ENCODE measurements at regions not wholly inside any gene's neighbourhood (a gene's known extent, or its start where the extent isn't known, plus 50 kb on each side); places are given as distances from the start of the nearest gene placed in this dataset.
"Not testable (repeated sequence)": the region's sequence is repeated elsewhere in the genome, so short reads cannot be mapped to it uniquely, and the experiment has no call there.

DNA sequence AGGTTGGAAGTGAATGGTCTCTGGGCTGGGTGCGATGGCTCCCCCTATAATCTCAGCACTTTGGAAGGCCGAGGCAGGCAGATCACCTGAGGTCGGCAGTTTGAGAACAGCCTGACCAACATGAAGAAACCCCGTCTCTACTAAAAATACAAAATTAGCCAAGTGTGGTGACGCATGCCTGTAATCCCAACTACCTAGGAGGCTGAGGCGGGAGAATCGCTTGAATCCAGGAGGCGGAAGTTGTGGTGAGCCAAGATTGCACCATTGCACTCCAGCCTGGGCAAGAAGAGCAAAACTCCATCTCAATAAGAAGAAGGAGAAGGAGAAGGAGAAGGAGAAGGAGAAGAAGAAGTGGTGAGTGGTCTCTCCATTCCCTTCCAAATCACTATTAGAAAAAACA is 434.0 kb downstream of the CD83 start:
- not testable (repeated sequence) for H3K4me3 Mint-ChIP-seq; H3K36me3 Mint-ChIP-seq (ENCODE audit: low read depth); DNase-seq (ENCODE audit: low spot score); H3K27me3 Mint-ChIP-seq (ENCODE audit: low read depth); H3K27ac Mint-ChIP-seq; H3K9me3 Mint-ChIP-seq; H3K4me1 Mint-ChIP-seq (ENCODE audit: low read depth)

GRCh38 chr6:14552891-14553290 is 435.3 kb downstream of the CD83 start:
- Mint-ChIP-seq H3K36me3 (ENCODE audit: low read depth) (no peaks in the 10 kb centered on the region), H3K4me1 (ENCODE audit: low read depth) (no peaks in the 10 kb centered on the region), H3K27ac (no peak overlapping the region), H3K27me3 (ENCODE audit: low read depth) (no peaks in the 10 kb centered on the region), H3K4me3 (no peak overlapping the region), H3K9me3 (no peaks in the 10 kb centered on the region)
- no peak for DNase-seq (ENCODE audit: low spot score)

DNA sequence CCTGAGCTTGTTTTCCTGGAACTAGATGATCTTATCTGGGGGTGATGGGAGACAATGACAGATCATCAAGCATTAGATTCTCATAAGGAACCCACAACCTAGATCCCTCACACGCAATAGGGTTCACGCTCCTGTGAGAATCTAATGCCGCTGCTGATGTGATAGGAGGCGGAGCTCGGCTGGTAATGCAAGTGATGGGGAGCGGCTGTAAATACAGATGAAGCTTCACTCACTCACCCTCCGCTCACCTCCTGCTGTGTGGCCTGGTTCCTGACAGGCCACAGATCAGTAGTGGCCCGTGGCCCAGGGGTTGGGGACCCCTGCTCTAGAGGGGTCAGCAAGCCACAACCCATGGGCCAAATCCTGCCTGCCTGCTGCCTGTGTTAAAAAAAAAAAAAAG is 435.9 kb downstream of the CD83 start:
- no peaks in the 10 kb centered on the region for H3K9me3 Mint-ChIP-seq

DNA sequence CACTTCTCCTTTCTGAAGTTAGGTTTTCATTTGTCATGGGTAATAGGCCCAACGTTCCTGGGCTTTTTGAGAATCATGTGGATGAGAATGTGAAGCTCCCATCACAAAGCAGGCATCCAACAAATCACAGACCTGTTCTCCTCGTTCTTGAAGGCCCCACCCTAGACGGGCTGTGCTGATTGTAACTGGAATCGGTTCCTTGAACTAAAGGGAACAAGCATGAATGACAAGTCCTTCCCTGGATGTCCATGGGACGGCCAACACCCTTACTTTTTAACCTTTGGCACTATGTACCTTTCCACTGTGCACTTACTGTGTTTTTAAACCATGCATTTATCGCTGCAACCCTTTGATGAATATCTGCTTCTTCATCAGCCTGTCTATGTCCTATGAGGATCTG is 438.2 kb downstream of the CD83 start:
- no peak for DNase-seq (ENCODE audit: low spot score)
- H3K27me3 Mint-ChIP-seq (ENCODE audit: low read depth): no peaks in the 10 kb centered on the region
- no peak overlapping the region for H3K27ac Mint-ChIP-seq
- peaks cover 1% of the 10 kb centered on the region for H3K36me3 Mint-ChIP-seq (ENCODE audit: low read depth)
- H3K9me3 Mint-ChIP-seq: peaks cover 4% of the 10 kb centered on the region
- H3K4me1 Mint-ChIP-seq (ENCODE audit: low read depth): no peaks in the 10 kb centered on the region
- H3K4me3 Mint-ChIP-seq: no peak overlapping the region

More for the DNA sequence above, 435.9 kb downstream of the CD83 start:
- Mint-ChIP-seq H3K27ac (no peak overlapping the region), H3K27me3 (ENCODE audit: low read depth) (no peaks in the 10 kb centered on the region), H3K4me3 (no peak overlapping the region), H3K4me1 (ENCODE audit: low read depth) (no peaks in the 10 kb centered on the region), H3K36me3 (ENCODE audit: low read depth) (no peaks in the 10 kb centered on the region)
- DNase-seq (ENCODE audit: low spot score): no peak

- H3K4me1 Mint-ChIP-seq (ENCODE audit: low read depth): no peaks in the 10 kb centered on the region
- H3K27ac Mint-ChIP-seq: no peak overlapping the region
- no peak for DNase-seq (ENCODE audit: low spot score)
- H3K36me3 Mint-ChIP-seq (ENCODE audit: low read depth): peaks cover 4% of the 10 kb centered on the region
- H3K9me3 Mint-ChIP-seq: peaks cover 22% of the 10 kb centered on the region
- H3K27me3 Mint-ChIP-seq (ENCODE audit: low read depth): no peaks in the 10 kb centered on the region
- H3K4me3 Mint-ChIP-seq: no peak overlapping the region
Measured at GRCh38 chr6:14559746-14560536, 442.4 kb downstream of the CD83 start.

- not testable (repeated sequence) for H3K27me3 Mint-ChIP-seq (ENCODE audit: low read depth); H3K4me1 Mint-ChIP-seq (ENCODE audit: low read depth); DNase-seq (ENCODE audit: low spot score); H3K4me3 Mint-ChIP-seq; H3K36me3 Mint-ChIP-seq (ENCODE audit: low read depth); H3K27ac Mint-ChIP-seq
- peaks cover 22% of the 10 kb centered on the region for H3K9me3 Mint-ChIP-seq
Measured at GRCh38 chr6:14561563-14561962, 444.0 kb downstream of the CD83 start.

DNA sequence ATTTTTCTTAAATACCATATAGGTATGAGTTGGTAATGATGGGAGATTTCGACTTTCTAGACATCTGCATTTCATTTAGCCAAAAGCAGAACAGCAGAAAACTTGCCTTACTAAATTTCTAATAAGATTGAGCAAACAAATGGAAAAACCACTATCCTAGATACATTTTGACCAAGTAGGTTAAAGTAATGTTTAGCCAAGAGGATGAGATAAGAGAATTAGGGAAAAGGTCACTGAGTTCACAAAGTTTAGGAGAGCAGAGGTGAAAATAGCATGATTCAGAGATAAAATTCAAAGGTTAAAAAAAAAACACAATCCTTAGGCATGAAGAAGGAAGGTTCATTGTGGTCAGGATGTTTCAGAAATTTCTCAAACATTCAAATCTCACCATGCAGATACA is 450.3 kb downstream of the CD83 start:
- no peak overlapping the region for H3K4me3 Mint-ChIP-seq
- H3K36me3 Mint-ChIP-seq (ENCODE audit: low read depth): peaks cover 5% of the 10 kb centered on the region
- H3K4me1 Mint-ChIP-seq (ENCODE audit: low read depth): peaks cover 3% of the 10 kb centered on the region
- DNase-seq (ENCODE audit: low spot score): no peak
- peaks cover 20% of the 10 kb centered on the region for H3K9me3 Mint-ChIP-seq
- H3K27me3 Mint-ChIP-seq (ENCODE audit: low read depth): no peaks in the 10 kb centered on the region
- no peak overlapping the region for H3K27ac Mint-ChIP-seq

DNA sequence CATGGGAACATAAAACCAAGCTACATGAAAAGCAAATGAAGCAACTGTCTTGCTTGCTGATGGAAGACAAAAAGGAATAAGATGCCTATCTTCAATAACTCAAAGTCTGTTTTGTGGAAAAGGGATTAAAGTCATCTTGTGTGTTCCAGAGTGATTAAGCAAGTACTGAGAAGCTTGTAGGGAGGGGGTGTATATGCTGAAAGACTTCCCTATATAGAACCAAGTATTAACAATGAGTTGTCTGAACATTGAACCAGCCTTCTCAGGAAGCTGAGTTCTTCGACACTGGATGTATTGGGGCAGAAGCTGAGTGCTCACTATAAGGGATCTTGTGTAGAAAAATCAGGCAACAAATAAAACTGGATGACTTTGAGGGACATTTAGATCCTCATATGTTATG is 451.8 kb downstream of the CD83 start:
- no peak for DNase-seq (ENCODE audit: low spot score)
- Mint-ChIP-seq H3K27me3 (ENCODE audit: low read depth) (no peaks in the 10 kb centered on the region), H3K36me3 (ENCODE audit: low read depth) (peaks cover 3% of the 10 kb centered on the region), H3K27ac (no peak overlapping the region), H3K9me3 (peaks cover 14% of the 10 kb centered on the region), H3K4me1 (ENCODE audit: low read depth) (peaks cover 6% of the 10 kb centered on the region), H3K4me3 (no peak overlapping the region)

DNA sequence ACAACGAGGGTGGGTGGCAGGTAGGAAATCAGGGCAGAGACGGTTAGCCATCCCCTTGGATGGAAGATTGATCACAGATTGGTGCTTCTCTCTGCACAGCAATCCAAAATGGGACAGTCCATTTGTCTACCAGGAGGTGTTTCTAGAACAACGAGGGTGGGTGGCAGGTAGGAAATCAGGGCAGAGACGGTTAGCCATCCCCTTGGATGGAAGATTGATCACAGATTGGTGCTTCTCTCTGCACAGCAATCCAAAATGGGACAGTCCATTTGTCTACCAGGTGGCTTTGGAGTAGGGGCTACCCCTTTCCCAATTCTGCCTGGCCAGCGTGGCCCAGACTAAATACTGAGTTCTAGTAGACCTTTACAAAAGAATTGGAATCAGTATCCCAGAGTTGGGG is 452.3 kb downstream of the CD83 start:
- not testable (repeated sequence) for H3K9me3 Mint-ChIP-seq; DNase-seq (ENCODE audit: low spot score); H3K27ac Mint-ChIP-seq; H3K4me3 Mint-ChIP-seq; H3K27me3 Mint-ChIP-seq (ENCODE audit: low read depth); H3K36me3 Mint-ChIP-seq (ENCODE audit: low read depth); H3K4me1 Mint-ChIP-seq (ENCODE audit: low read depth)

DNA sequence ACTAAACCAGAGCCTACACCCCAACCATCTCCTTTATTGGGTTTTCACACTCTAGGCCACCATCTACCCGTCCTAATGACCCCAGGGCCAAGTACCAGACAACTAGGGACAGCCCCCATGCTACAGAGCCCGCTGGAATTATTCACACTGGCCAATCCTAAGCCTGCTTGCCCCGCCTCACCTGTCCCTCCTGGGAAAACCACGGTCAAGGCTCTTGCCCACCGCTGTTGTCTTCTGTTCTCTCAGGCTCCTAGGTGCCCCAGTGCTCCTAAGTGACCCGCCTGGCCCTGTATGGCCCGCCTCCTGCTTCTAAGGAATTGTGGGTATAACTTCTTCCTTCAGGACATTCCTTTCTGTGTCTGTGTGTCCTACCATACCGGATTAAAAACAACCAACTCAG is 453.4 kb downstream of the CD83 start:
- no peak overlapping the region for H3K4me3 Mint-ChIP-seq
- H3K36me3 Mint-ChIP-seq (ENCODE audit: low read depth): peaks cover 3% of the 10 kb centered on the region
- H3K9me3 Mint-ChIP-seq: peaks cover 10% of the 10 kb centered on the region
- DNase-seq (ENCODE audit: low spot score): no peak
- no peak overlapping the region for H3K27ac Mint-ChIP-seq
- H3K4me1 Mint-ChIP-seq (ENCODE audit: low read depth): peaks cover 7% of the 10 kb centered on the region
- no peaks in the 10 kb centered on the region for H3K27me3 Mint-ChIP-seq (ENCODE audit: low read depth)

DNA sequence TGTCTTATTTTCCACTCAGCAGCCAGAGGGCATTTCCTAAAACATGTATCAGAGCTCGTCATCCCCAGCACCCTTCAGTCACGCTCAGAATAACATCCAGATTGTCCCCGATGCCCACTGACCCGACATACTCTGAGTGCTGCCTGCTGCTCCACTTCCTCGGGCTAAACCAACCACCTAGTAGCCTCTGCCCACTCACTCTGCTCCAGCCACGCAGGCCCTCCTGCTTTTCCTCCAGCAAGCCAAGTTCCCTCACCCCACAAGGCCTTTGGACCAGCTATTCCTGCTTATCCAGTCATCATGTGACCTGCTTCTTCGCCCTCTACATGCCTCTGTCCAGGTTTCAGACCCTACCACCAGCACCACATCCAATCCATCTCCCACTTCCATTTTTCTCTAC is 454.2 kb downstream of the CD83 start:
- Mint-ChIP-seq H3K27me3 (ENCODE audit: low read depth) (no peaks in the 10 kb centered on the region), H3K9me3 (peaks cover 17% of the 10 kb centered on the region), H3K4me1 (ENCODE audit: low read depth) (peaks cover 7% of the 10 kb centered on the region), H3K36me3 (ENCODE audit: low read depth) (peaks cover 3% of the 10 kb centered on the region), H3K4me3 (no peak overlapping the region), H3K27ac (no peak overlapping the region)
- no peak for DNase-seq (ENCODE audit: low spot score)

GRCh38 chr6:14573267-14573666 is 455.7 kb downstream of the CD83 start:
- no peak overlapping the region for H3K27ac Mint-ChIP-seq
- no peaks in the 10 kb centered on the region for H3K27me3 Mint-ChIP-seq (ENCODE audit: low read depth)
- peaks cover 18% of the 10 kb centered on the region for H3K9me3 Mint-ChIP-seq
- no peak for DNase-seq (ENCODE audit: low spot score)
- H3K4me1 Mint-ChIP-seq (ENCODE audit: low read depth): peaks cover 4% of the 10 kb centered on the region
- H3K36me3 Mint-ChIP-seq (ENCODE audit: low read depth): peaks cover 3% of the 10 kb centered on the region
- H3K4me3 Mint-ChIP-seq: no peak overlapping the region

- peaks cover 4% of the 10 kb centered on the region for H3K4me1 Mint-ChIP-seq (ENCODE audit: low read depth)
- H3K36me3 Mint-ChIP-seq (ENCODE audit: low read depth): peaks cover 3% of the 10 kb centered on the region
- no peak overlapping the region for H3K27ac Mint-ChIP-seq
- H3K4me3 Mint-ChIP-seq: no peak overlapping the region
- H3K9me3 Mint-ChIP-seq: peaks cover 18% of the 10 kb centered on the region
- DNase-seq (ENCODE audit: low spot score): no peak
- H3K27me3 Mint-ChIP-seq (ENCODE audit: low read depth): no peaks in the 10 kb centered on the region
Measured at GRCh38 chr6:14573703-14574290, 456.2 kb downstream of the CD83 start.

GRCh38 chr6:14575961-14576360 is 458.4 kb downstream of the CD83 start:
- H3K4me3 Mint-ChIP-seq: no peak overlapping the region

GRCh38 chr6:14578994-14579393 is 461.4 kb downstream of the CD83 start:
- Mint-ChIP-seq H3K4me3 (no peak overlapping the region), H3K36me3 (ENCODE audit: low read depth) (peaks cover 2% of the 10 kb centered on the region), H3K27ac (no peak overlapping the region), H3K9me3 (peaks cover 21% of the 10 kb centered on the region), H3K27me3 (ENCODE audit: low read depth) (no peaks in the 10 kb centered on the region), H3K4me1 (ENCODE audit: low read depth) (peaks cover 3% of the 10 kb centered on the region)
- no peak for DNase-seq (ENCODE audit: low spot score)

More at GRCh38 chr6:14575961-14576360, 458.4 kb downstream of the CD83 start:
- DNase-seq (ENCODE audit: low spot score): no peak
- Mint-ChIP-seq H3K36me3 (ENCODE audit: low read depth) (peaks cover 3% of the 10 kb centered on the region), H3K27ac (no peak overlapping the region), H3K27me3 (ENCODE audit: low read depth) (no peaks in the 10 kb centered on the region), H3K9me3 (peaks cover 23% of the 10 kb centered on the region), H3K4me1 (ENCODE audit: low read depth) (peaks cover 4% of the 10 kb centered on the region)

All from T-helper 2 cell treated with Interferon-gamma antibody and Interleukin-4, amounts not matched to agents 5 μg/mL and 100 μg/mL, for 36 hours (primary cell).